Mucosa of descending colon (tissue), 3 donors: ENCODE measurements at regions not wholly inside any gene's neighbourhood (a gene's known extent, or its start where the extent isn't known, plus 50 kb on each side); places are given as distances from the start of the nearest gene placed in this dataset.

Experiments used
- ATAC-seq: fragments of 200-7000 bp; cut with Tn5 transposase; one replicate; pipeline ENCODE4 v1.9.1; 2020; ENCODE audit warnings: mild to moderate bottlenecking, moderate library complexity
- DNase-seq, 3 donors: peaks; one replicate each; pipeline ENCODE4 v3.0.0-alpha.2; 2020
- H3K36me3 ChIP-seq: fragments of 200-600 bp; one replicate; pipeline ENCODE4 v1.8.0; 2021; ENCODE audit warnings: low read depth, mild to moderate bottlenecking
- H3K4me1 ChIP-seq: fragments of 200-600 bp; one replicate; pipeline ENCODE4 v1.8.0; 2021; ENCODE audit warnings: low read depth, mild to moderate bottlenecking
- H3K4me3 ChIP-seq: fragments of 200-600 bp; one replicate; pipeline ENCODE4 v1.8.0; 2021; ENCODE audit warnings: mild to moderate bottlenecking
- H3K9me3 ChIP-seq: fragments of 200-600 bp; one replicate; pipeline ENCODE4 v1.8.0; 2021; ENCODE audit warnings: mild to moderate bottlenecking
- CTCF ChIP-seq: fragments of 200-600 bp; IDR thresholded peaks from one replicate; pipeline ENCODE4 v1.8.0; 2022; ENCODE audit warnings: antibody characterized with exemption, mild to moderate bottlenecking
- intact Hi-C, 2 donors: fragments of 100-400 bp; cut with DNase I in 1 of 2; cut with micrococcal nuclease in 1 of 2; formaldehyde crosslinking; loops; one replicate each; pipeline versions ENCODE4 v1.11.0 to v1.11.1; 2022; cut with DNase I, micrococcal nuclease
- donor health status: DM: no; HTN: no; CAD: no; lungs with moderate emphysema.
- donor health status: DM: no; HTN: no; CAD: no.
- donor health status: DM: no; HTN: yes; CAD: no.

DNA sequence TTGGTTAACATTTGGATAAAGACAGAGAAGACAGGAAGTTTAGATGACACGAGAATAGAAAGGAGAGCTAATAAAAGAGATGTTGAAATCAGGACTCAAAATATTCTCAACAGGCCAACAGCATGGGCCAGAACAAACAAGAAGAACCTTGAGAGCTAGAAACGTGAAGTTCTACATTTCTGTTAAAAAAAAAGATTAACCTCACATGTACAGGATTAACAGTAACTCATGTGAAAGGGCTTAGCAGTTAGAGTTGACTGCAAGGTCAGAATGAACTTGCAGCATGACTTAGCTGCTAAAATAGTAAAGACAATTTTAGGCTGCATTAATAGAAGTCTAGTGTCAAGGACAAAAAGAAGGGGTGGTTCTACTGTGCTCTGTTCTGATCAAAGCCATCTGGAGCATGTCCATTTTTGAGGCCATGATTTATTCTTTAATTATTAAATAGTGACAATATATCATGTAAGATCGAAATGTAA is 331.1 kb upstream of the HSF2 start:
- DNase-seq (no peak), ATAC-seq (no peak)
- H3K4me1 ChIP-seq: no peaks in the 10 kb centered on the region
- H3K9me3 ChIP-seq: no peaks in the 10 kb centered on the region
- no peak for TF ChIP-seq CTCF
- no peaks in the 10 kb centered on the region for H3K36me3 ChIP-seq
- H3K4me3 ChIP-seq: no peak overlapping the region
- intact Hi-C loops: no loop called here

- Histone ChIP-seq H3K4me1 (no peaks in the 10 kb centered on the region), H3K9me3 (no peaks in the 10 kb centered on the region), H3K4me3 (no peak overlapping the region), H3K36me3 (no peaks in the 10 kb centered on the region)
- DNase-seq: no peak
- no peak for TF ChIP-seq CTCF
- intact Hi-C loops: no loop called here
- ATAC-seq: no peak
Observed at GRCh38 chr6:122069932-122070331, 329.5 kb upstream of the HSF2 start.

DNA sequence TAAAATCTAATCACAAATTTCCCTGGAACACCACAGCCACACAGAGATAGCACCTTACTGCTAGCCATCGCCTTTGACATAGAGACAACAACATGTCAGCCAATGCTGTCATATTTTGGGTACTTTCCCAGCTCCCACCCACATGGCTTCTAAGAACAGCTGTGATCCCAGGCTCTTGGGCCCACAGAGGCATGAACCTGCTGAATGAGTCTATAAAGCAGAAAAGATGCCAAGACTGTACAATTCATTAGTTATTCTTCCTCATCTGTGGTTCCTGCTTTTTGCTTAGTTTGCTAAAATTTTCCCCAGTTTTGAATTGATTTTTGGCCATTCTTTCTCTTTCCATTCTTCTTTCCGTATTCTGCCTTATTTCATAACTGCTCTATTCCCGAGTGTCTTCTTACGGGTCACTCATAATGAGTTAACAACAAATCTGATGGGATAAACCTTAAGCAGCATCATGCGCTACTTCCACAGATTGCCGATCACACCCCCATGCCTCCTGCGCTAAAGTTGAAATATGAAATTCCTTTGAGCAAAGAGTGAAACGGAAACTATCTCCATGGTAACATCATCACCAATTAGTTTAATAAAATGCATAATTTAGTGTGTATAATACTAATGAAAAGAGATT is 327.3 kb upstream of the HSF2 start:
- TF ChIP-seq CTCF: no peak
- intact Hi-C loops: no loop called here
- H3K9me3 ChIP-seq: no peaks in the 10 kb centered on the region
- no peaks in the 10 kb centered on the region for H3K4me1 ChIP-seq
- no peak overlapping the region for H3K4me3 ChIP-seq
- ATAC-seq: no peak
- no peaks in the 10 kb centered on the region for H3K36me3 ChIP-seq
- DNase-seq: no peak

DNA sequence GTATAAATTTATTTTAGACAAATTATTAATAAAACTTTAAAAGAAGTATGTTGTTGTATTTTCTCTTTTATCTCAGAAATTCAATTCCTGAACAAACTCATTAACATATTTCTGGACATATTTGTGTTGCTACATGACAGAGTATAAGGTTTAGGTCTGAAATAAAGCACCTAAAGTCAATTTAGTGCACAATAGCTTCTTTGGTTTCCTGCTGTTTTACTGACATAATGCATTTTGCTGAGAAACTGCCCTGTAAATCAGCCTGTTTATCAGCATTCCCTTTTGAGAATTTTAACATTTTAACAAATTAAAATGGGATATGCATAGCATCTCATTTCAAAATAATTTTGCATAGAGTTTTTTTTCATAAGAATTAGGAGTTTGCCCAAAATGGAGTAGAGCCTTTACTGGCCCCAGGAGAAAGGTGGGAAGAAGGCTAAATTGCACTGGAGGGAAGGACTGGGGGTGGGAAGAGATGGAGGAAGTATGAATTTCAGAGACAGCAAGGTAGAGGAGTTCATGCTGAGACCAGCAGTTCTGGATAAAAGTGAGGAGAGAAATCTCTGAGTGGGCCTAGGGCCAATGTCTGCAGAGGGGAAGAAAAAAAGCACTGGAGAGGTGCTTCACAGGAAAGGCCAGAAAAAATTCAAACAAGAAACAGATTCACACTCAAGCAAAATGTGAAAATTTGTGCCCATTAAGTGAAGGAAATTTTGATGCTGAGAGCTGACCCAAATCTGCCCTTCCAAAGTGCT is 324.2 kb upstream of the HSF2 start:
- intact Hi-C loops: no loop called here
- H3K36me3 ChIP-seq: no peaks in the 10 kb centered on the region
- H3K9me3 ChIP-seq: no peaks in the 10 kb centered on the region
- DNase-seq (no peak), ATAC-seq (no peak)
- TF ChIP-seq CTCF: no peak
- no peak overlapping the region for H3K4me3 ChIP-seq
- H3K4me1 ChIP-seq: no peaks in the 10 kb centered on the region

GRCh38 chr6:122075917-122076316 is 323.5 kb upstream of the HSF2 start:
- Histone ChIP-seq H3K4me1 (no peaks in the 10 kb centered on the region), H3K9me3 (no peaks in the 10 kb centered on the region), H3K4me3 (no peak overlapping the region), H3K36me3 (no peaks in the 10 kb centered on the region)
- intact Hi-C loops: no loop called here
- no peak for DNase-seq
- no peak for TF ChIP-seq CTCF
- ATAC-seq: no peak
